ENCODE measurements at regions not wholly inside any gene's neighbourhood (a gene's known extent, or its start where the extent isn't known, plus 50 kb on each side); places are given as distances from the start of the nearest gene placed in this dataset.

GRCh38 chr9:81108391-81108790 is 581.0 kb downstream of the TLE1 start:
- CTCF ChIA-PET: no interaction called here
- H3K27ac ChIP-seq: no peak overlapping the region
- DNase-seq (ENCODE audit: low spot score): peak; percentile 75
- TF ChIP-seq CTCF (conservative IDR thresholded peaks at IDR 0.05; ENCODE audit: low read depth): no peak
- POLR2A ChIA-PET (ENCODE audit: low non-redundant PET): interaction anchor here (0.6 kb wide), 1 partner anchor 911 kb away, joined by 6 read pairs; no protein-coding TSS in a partner anchor

GRCh38 chr9:81103597-81104471 is 585.5 kb downstream of the TLE1 start:
- peak; percentile 29 for DNase-seq (ENCODE audit: low spot score)
- ChIA-PET POLR2A (ENCODE audit: low non-redundant PET) (no interaction called here), CTCF (interaction anchor here (0.5 to 1.0 kb wide), 19 partner anchors 8 to 861 kb away, joined by 3 to 10 read pairs (median 3); no protein-coding TSS in a partner anchor)
- peak; percentile 67 for TF ChIP-seq CTCF (conservative IDR thresholded peaks at IDR 0.05; ENCODE audit: low read depth)
- H3K27ac ChIP-seq: no peak overlapping the region

GRCh38 chr9:81097131-81097847 is 592.1 kb downstream of the TLE1 start:
- POLR2A ChIA-PET (ENCODE audit: low non-redundant PET): interaction anchor here (0.6 kb wide), 1 partner anchor 1260 kb away, joined by 5 read pairs; no protein-coding TSS in a partner anchor
- TF ChIP-seq CTCF (conservative IDR thresholded peaks at IDR 0.05; ENCODE audit: low read depth): no peak
- CTCF ChIA-PET: interaction anchor here (0.6 to 0.9 kb wide), 2 partner anchors 19 to 161 kb away, joined by 3 to 4 read pairs; no protein-coding TSS in a partner anchor
- H3K27ac ChIP-seq: no peak overlapping the region
- no peak for DNase-seq (ENCODE audit: low spot score)

- TF ChIP-seq CTCF (conservative IDR thresholded peaks at IDR 0.05; ENCODE audit: low read depth): no peak
- no peak for DNase-seq (ENCODE audit: low spot score)
- ChIA-PET POLR2A (ENCODE audit: low non-redundant PET) (no interaction called here), CTCF (interaction anchor here (0.6 to 0.9 kb wide), 3 partner anchors 20 to 422 kb away, joined by 3 to 5 read pairs (median 4); no protein-coding TSS in a partner anchor)
- no peak overlapping the region for H3K27ac ChIP-seq
Measured at GRCh38 chr9:81096625-81097024, 592.7 kb downstream of the TLE1 start.

- ChIA-PET POLR2A (ENCODE audit: low non-redundant PET) (no interaction called here), CTCF (no interaction called here)
- H3K27ac ChIP-seq: no peak overlapping the region
- no peak for TF ChIP-seq CTCF (conservative IDR thresholded peaks at IDR 0.05; ENCODE audit: low read depth)
- no peak for DNase-seq (ENCODE audit: low spot score)
Measured at GRCh38 chr9:81092057-81092456, 597.3 kb downstream of the TLE1 start.

GRCh38 chr9:81088341-81088740 is 601.0 kb downstream of the TLE1 start:
- CTCF ChIA-PET: no interaction called here
- no peak overlapping the region for H3K27ac ChIP-seq
- no peak for TF ChIP-seq CTCF (conservative IDR thresholded peaks at IDR 0.05; ENCODE audit: low read depth)
- POLR2A ChIA-PET (ENCODE audit: low non-redundant PET): no interaction called here
- no peak for DNase-seq (ENCODE audit: low spot score)
